ENCODE measurements at regions not wholly inside any gene's neighbourhood (a gene's known extent, or its start where the extent isn't known, plus 50 kb on each side); places are given as distances from the start of the nearest gene placed in this dataset.

GRCh38 chr1:229869687-229870086, 197.4 kb upstream of the GALNT2 start:
- no peak for DNase-seq (ENCODE audit: low read depth)
- TF ChIP-seq, protein P1, sequence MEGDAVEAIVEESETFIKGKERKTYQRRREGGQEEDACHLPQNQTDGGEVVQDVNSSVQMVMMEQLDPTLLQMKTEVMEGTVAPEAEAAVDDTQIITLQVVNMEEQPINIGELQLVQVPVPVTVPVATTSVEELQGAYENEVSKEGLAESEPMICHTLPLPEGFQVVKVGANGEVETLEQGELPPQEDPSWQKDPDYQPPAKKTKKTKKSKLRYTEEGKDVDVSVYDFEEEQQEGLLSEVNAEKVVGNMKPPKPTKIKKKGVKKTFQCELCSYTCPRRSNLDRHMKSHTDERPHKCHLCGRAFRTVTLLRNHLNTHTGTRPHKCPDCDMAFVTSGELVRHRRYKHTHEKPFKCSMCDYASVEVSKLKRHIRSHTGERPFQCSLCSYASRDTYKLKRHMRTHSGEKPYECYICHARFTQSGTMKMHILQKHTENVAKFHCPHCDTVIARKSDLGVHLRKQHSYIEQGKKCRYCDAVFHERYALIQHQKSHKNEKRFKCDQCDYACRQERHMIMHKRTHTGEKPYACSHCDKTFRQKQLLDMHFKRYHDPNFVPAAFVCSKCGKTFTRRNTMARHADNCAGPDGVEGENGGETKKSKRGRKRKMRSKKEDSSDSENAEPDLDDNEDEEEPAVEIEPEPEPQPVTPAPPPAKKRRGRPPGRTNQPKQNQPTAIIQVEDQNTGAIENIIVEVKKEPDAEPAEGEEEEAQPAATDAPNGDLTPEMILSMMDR (IDR thresholded peaks at IDR 0.05; ENCODE audit: low read depth, low read length, missing control alignments), result no peak
- H3K4me3 ChIP-seq (ENCODE audit: low read depth, low read length), result no peak overlapping the region
- in situ Hi-C loops (cut with HindIII; ENCODE audit: low sequenced_read_pairs), result no loop called here

DNA sequence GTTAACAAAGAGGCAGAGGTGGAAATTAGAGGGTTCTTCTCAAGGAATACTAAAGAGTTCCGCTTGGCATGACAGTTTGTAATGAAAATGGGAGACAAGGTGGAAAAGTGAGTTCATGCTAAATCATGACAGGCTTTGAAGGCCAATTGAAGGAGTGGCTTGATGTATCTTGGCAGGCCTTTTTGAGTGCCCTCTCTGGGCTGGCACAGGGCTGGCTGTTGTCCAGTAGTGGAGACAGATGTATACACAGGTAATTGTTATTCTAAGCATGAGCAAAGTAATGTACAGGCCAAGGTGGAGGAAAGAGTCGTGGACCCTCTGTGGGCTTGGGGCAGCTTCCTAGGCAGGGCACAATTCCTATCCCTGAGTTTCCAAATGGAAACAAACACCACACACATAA, 196.7 kb upstream of the GALNT2 start:
- DNase-seq (ENCODE audit: low read depth), result no peak
- H3K4me3 ChIP-seq (ENCODE audit: low read depth, low read length), result no peak overlapping the region
- in situ Hi-C loops (cut with HindIII; ENCODE audit: low sequenced_read_pairs), result no loop called here
- TF ChIP-seq, protein P1 (IDR thresholded peaks at IDR 0.05; ENCODE audit: low read depth, low read length, missing control alignments), result no peak

DNA sequence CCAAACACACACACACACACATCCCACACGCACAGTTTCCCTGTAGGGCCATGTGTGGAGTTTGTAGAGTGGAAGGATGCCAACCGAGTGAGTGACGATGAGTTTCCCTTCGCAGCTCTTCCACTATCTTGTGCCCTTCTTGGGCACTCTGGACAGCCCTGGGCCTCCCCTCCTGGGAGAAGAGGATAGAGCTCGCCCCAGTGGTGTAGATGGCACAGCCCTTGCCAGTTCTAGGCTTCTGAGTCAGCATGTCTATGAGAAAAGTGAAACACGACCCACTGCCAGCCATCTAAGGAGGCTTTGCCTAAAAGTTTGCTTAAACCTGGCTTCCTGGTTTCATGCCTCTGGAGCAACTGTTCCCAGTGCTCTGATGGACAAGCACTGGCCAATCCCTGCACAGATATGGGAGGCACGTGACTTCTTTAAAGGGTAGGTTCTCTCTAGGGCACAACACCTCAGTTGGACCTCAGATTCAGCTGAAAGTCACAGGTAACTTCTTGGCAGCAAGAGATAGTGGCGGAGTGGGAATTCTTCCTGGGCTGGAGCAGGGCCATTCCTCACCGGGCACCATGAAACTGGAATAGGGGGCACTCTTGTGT, 195.9 kb upstream of the GALNT2 start:
- no peak overlapping the region for H3K4me3 ChIP-seq (ENCODE audit: low read depth, low read length)
- TF ChIP-seq, protein P1 (IDR thresholded peaks at IDR 0.05; ENCODE audit: low read depth, low read length, missing control alignments), result no peak
- no peak for DNase-seq (ENCODE audit: low read depth)
- in situ Hi-C loops (cut with HindIII; ENCODE audit: low sequenced_read_pairs), result no loop called here

DNA sequence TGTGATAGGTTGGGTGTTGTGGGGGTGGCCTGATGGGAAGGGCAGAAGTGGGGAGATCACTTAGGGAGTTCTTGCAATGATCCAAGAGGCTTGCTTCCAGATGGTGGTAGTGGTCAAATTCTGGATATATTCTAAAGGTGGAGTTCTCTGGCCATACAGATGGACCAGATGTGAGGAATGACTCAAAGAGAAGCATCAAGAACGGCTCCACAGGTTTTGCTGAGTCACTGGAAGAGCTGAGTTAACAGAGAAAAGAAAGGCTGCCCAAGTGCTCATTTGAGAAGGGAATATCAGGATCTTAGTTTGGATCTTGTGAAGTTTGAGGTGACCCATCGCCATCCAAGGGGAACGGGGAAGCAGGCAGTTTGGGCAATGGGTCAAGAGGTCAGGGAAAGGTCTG, 192.9 kb upstream of the GALNT2 start:
- DNase-seq (ENCODE audit: low read depth), result no peak
- TF ChIP-seq, protein P1 (IDR thresholded peaks at IDR 0.05; ENCODE audit: low read depth, low read length, missing control alignments), result no peak
- H3K4me3 ChIP-seq (ENCODE audit: low read depth, low read length), result no peak overlapping the region
- in situ Hi-C loops (cut with HindIII; ENCODE audit: low sequenced_read_pairs), result no loop called here

GRCh38 chr1:229874609-229875008, 192.4 kb upstream of the GALNT2 start:
- in situ Hi-C loops (cut with HindIII; ENCODE audit: low sequenced_read_pairs), result no loop called here
- TF ChIP-seq, protein P1 (IDR thresholded peaks at IDR 0.05; ENCODE audit: low read depth, low read length, missing control alignments), result no peak
- H3K4me3 ChIP-seq (ENCODE audit: low read depth, low read length), result no peak overlapping the region
- DNase-seq (ENCODE audit: low read depth), result no peak

DNA sequence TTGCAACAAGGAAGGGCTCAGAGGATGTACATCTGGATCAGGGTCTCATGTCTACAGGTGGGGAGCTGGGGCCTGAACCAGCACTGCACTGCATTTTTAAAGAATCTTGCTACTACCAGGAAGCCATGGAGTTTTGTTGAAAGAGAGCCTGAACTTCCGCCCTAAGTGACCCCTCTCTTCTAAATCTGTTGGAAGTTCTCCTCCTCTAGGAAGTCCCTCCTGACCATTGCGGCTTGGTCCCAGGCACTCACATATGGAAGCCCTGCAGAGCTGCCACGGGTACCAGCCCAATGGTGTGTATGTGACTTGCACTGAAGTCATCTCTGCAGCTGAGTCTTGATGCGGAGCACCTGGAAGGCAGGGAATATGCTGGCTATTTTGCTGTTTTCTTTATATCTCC, 192.0 kb upstream of the GALNT2 start:
- no peak overlapping the region for H3K4me3 ChIP-seq (ENCODE audit: low read depth, low read length)
- in situ Hi-C loops (cut with HindIII; ENCODE audit: low sequenced_read_pairs), result no loop called here
- DNase-seq (ENCODE audit: low read depth), result no peak
- TF ChIP-seq, protein P1 (IDR thresholded peaks at IDR 0.05; ENCODE audit: low read depth, low read length, missing control alignments), result no peak
